IMR-90 (cell line): ENCODE measurements at regions not wholly inside any gene's neighbourhood (a gene's known extent, or its start where the extent isn't known, plus 50 kb on each side); places are given as distances from the start of the nearest gene placed in this dataset.

Experiments used
- ATAC-seq: fragments of 200-7000 bp; cut with Tn5 transposase; 2 replicates; pipeline ENCODE4 v1.9.1; 2020; ENCODE audit warnings: low read depth, mild to moderate bottlenecking, moderate library complexity
- BruUV-seq: library from RNA; stranded (reverse); fragments of 400-500 nt; replicated peaks from 2 replicates; lab custom pipeline; 2021; lab: Mats Ljungman, UMichigan
- CTCF ChIA-PET: fragments of 300-600 bp; formaldehyde crosslinking; extraction: SDS; loops from one replicate; lab custom pipeline; 2021; ENCODE audit warnings: antibody characterized with exemption; lab: Yijun Ruan, JAX
- POLR2A ChIA-PET: fragments of 300-600 bp; sonication (Branson Sonifier 250); formaldehyde crosslinking; loops from one replicate; lab custom pipeline; 2022; ENCODE audit warnings: antibody characterized with exemption; ENCODE audit not compliant: unreplicated experiment; lab: Charles Lee
- DNase-seq: peaks from one replicate; pipeline ENCODE4 v3.0.0; 2013
- H2AFZ ChIP-seq: replicated peaks from 2 replicates; pipeline ENCODE3; 2013; ENCODE audit warnings: low read length, mild to moderate bottlenecking; ENCODE audit not compliant: poor library complexity
- H2AK5ac ChIP-seq: 2 replicates; pipeline ENCODE4 v1.6.1; 2013; ENCODE audit warnings: low read depth, low read length, inconsistent platforms
- H2AK9ac ChIP-seq: replicated peaks from 2 replicates; pipeline ENCODE3; 2013; ENCODE audit warnings: mild to moderate bottlenecking, low read depth, low read length, moderate library complexity; ENCODE audit not compliant: poor library complexity
- H2BK120ac ChIP-seq: 2 replicates; pipeline ENCODE4 v1.6.1; 2013; ENCODE audit warnings: low read depth, low read length, inconsistent platforms
- H2BK15ac ChIP-seq: 3 replicates; pipeline ENCODE4 v1.6.1; 2013; ENCODE audit warnings: low read depth, low read length, inconsistent platforms
- H2BK20ac ChIP-seq: 2 replicates; pipeline ENCODE4 v1.6.1; 2013; ENCODE audit warnings: low read depth, mild to moderate bottlenecking, inconsistent platforms, low read length, moderate library complexity
- H2BK5ac ChIP-seq: 2 replicates; pipeline ENCODE4 v1.6.1; 2013; ENCODE audit warnings: mild to moderate bottlenecking, low read depth, low read length, inconsistent platforms; ENCODE audit not compliant: poor library complexity, severe bottlenecking
- H3K14ac ChIP-seq: replicated peaks from 2 replicates; pipeline ENCODE4 v1.6.1; 2013; ENCODE audit warnings: low read depth, low read length, inconsistent platforms
- H3K18ac ChIP-seq: 2 replicates; pipeline ENCODE4 v1.6.1; 2013; ENCODE audit warnings: low read depth, low read length, control low read depth
- H3K23ac ChIP-seq: 2 replicates; pipeline ENCODE4 v1.6.1; 2013; ENCODE audit warnings: low read depth, low read length, inconsistent platforms
- H3K27ac ChIP-seq: 2 replicates; pipeline ENCODE4 v1.5.1; 2013; ENCODE audit warnings: mild to moderate bottlenecking, control low read depth, low read length; ENCODE audit not compliant: insufficient read depth
- H3K27me3 ChIP-seq: 2 replicates; pipeline ENCODE4 v1.6.1; 2013; ENCODE audit warnings: low read length; ENCODE audit not compliant: control insufficient read depth, insufficient read depth
- H3K36me3 ChIP-seq: 2 replicates; pipeline ENCODE4 v1.6.1; 2013; ENCODE audit warnings: low read length, mixed read lengths; ENCODE audit not compliant: control insufficient read depth, insufficient read depth
- H3K4ac ChIP-seq: 2 replicates; pipeline ENCODE4 v1.6.1; 2013; ENCODE audit warnings: low read depth, low read length, inconsistent platforms
- H3K4me1 ChIP-seq: 2 replicates; pipeline ENCODE4 v1.6.1; 2013; ENCODE audit warnings: low read length, mixed read lengths; ENCODE audit not compliant: control insufficient read depth, insufficient read depth
- H3K4me2 ChIP-seq: 2 replicates; pipeline ENCODE4 v1.6.1; 2013; ENCODE audit warnings: low read depth, mild to moderate bottlenecking, control low read depth, low read length, moderate library complexity
- H3K4me3 ChIP-seq: 2 replicates; pipeline ENCODE4 v1.5.1; 2013; ENCODE audit warnings: low read depth, mild to moderate bottlenecking, control low read depth, low read length, moderate library complexity; ENCODE audit not compliant: insufficient read depth
- H3K56ac ChIP-seq: 2 replicates; pipeline ENCODE4 v1.6.1; 2013; ENCODE audit warnings: low read length, inconsistent platforms; ENCODE audit not compliant: insufficient read depth; ENCODE audit errors: extremely low read depth
- H3K79me1 ChIP-seq, 2 experiments: 2 replicates each; pipeline ENCODE4 v1.6.1; 2013; ENCODE audit warnings: low read length in 2 of 2, inconsistent platforms in 1 of 2, low read depth in 1 of 2
- H3K9ac ChIP-seq: 2 replicates; pipeline ENCODE4 v1.6.1; 2013; ENCODE audit warnings: low read depth, low read length, control low read depth
- H3K9me1 ChIP-seq: 2 replicates; pipeline ENCODE4 v1.6.1; 2013; ENCODE audit warnings: low read length, inconsistent platforms; ENCODE audit not compliant: insufficient read depth
- H3K9me3 ChIP-seq: 2 replicates; pipeline ENCODE4 v1.6.1; 2013; ENCODE audit warnings: low read length; ENCODE audit not compliant: control insufficient read depth, insufficient read depth
- H4K20me1 ChIP-seq: 2 replicates; pipeline ENCODE4 v1.6.1; 2013; ENCODE audit warnings: low read length, inconsistent platforms; ENCODE audit not compliant: insufficient read depth
- H4K5ac ChIP-seq: 2 replicates; pipeline ENCODE4 v1.6.1; 2013; ENCODE audit warnings: mild to moderate bottlenecking, low read depth, low read length, control low read depth
- H4K8ac ChIP-seq, 2 experiments: 2 replicates each; pipeline ENCODE4 v1.6.1; 2013; ENCODE audit warnings: low read depth in 2 of 2, low read length in 2 of 2, control low read depth in 1 of 2, inconsistent platforms in 1 of 2
- H4K91ac ChIP-seq: 2 replicates; pipeline ENCODE4 v1.6.1; 2013; ENCODE audit warnings: low read depth, low read length, inconsistent platforms; ENCODE audit not compliant: insufficient read depth
- CHD1 ChIP-seq: IDR thresholded peaks from 2 replicates; pipeline ENCODE4 v1.6.1; 2012; ENCODE audit warnings: low read depth, low read length, improper control_type of control experiment
- CTCF ChIP-seq: conservative IDR thresholded peaks from 2 replicates; pipeline ENCODE4 v1.5.1; 2012; ENCODE audit warnings: mild to moderate bottlenecking, low read depth, low read length, improper control_type of control experiment
- ELK1 ChIP-seq: fragments of 150-350 bp; IDR thresholded peaks from 2 replicates; pipeline ENCODE4 v1.6.1; 2016; ENCODE audit warnings: low read depth, mild to moderate bottlenecking, low read length, moderate library complexity, borderline replicate concordance
- FOS ChIP-seq: fragments of 150-350 bp; IDR thresholded peaks from 2 replicates; pipeline ENCODE4 v1.6.1; 2016; ENCODE audit warnings: low read depth, low read length
- MAFK ChIP-seq: IDR thresholded peaks from 2 replicates; pipeline ENCODE4 v1.6.1; 2012; ENCODE audit warnings: low read depth, low read length, improper control_type of control experiment
- MXI1 ChIP-seq: IDR thresholded peaks from 2 replicates; pipeline ENCODE4 v1.6.1; 2012; ENCODE audit warnings: low read depth, mild to moderate bottlenecking, low read length, moderate library complexity, borderline replicate concordance
- NFE2L2 ChIP-seq: fragments of 150-350 bp; IDR thresholded peaks from 2 replicates; pipeline ENCODE4 v1.6.1; 2016; ENCODE audit warnings: low read depth, mild to moderate bottlenecking, low read length
- POLR2A ChIP-seq: IDR thresholded peaks from 2 replicates; pipeline ENCODE4 v1.6.1; 2012; ENCODE audit warnings: mild to moderate bottlenecking, low read depth, low read length
- RAD21 ChIP-seq: IDR thresholded peaks from 2 replicates; pipeline ENCODE4 v1.6.1; 2012; ENCODE audit warnings: low read length, improper control_type of control experiment
- RCOR1 ChIP-seq: IDR thresholded peaks from 2 replicates; pipeline ENCODE4 v1.6.1; 2012; ENCODE audit warnings: mild to moderate bottlenecking, low read length, improper control_type of control experiment; ENCODE audit not compliant: insufficient replicate concordance
- RFX5 ChIP-seq: IDR thresholded peaks from 2 replicates; pipeline ENCODE4 v1.8.0; 2012; ENCODE audit warnings: low read depth, mild to moderate bottlenecking, low read length, moderate library complexity
- SMC3 ChIP-seq: fragments of 150-350 bp; IDR thresholded peaks from 2 replicates; pipeline ENCODE4 v1.6.1; 2016; ENCODE audit warnings: low read depth, mild to moderate bottlenecking, antibody characterized with exemption, low read length, moderate library complexity
- WGBS, 2 experiments: methylation state at CpG; one replicate each; pipeline versions ENCODE4 v1.1.5 to v1.1.7; 2013; ENCODE audit warnings: missing lambda C conversion rate in 2 of 2; ENCODE audit not compliant: insufficient read length in 1 of 2; ENCODE audit errors: extremely low coverage in 2 of 2; 5-methylcytosine and 5-hydroxymethylcytosine counted together
- dilution Hi-C: fragments of 300-500 bp; cut with HindIII; formaldehyde crosslinking; loops from one replicate; pipeline ENCODE4 v1.14.3; 2018; ENCODE audit warnings: low sequenced_read_pairs; ENCODE audit not compliant: unreplicated experiment
- in situ Hi-C: fragments of 300-500 bp; cut with MboI; formaldehyde crosslinking; loops from 3 replicates; pipeline ENCODE4 v1.14.3; 2019; ENCODE audit warnings: low sequenced_read_pairs, inconsistent platforms, mixed read lengths
- intact Hi-C: fragments of 100-400 bp; cut with micrococcal nuclease; formaldehyde crosslinking; loops from 2 replicates; pipeline ENCODE4 v1.10.0; 2022

GRCh38 chr4:113845138-113845537 is 83.6 kb upstream of the CAMK2D start:
- H3K4me2 ChIP-seq, result no peak overlapping the region
- no TSS peak for BruUV-seq
- H3K14ac ChIP-seq, result no peak overlapping the region
- no CpG with 5 or more reads among the region's 5 CpGs for WGBS, 2 experiments
- H3K27me3 ChIP-seq, result no peaks in the 10 kb centered on the region
- no peak overlapping the region for H4K91ac ChIP-seq
- DNase-seq, result no peak
- no peak overlapping the region for H3K4me3 ChIP-seq
- H3K9ac ChIP-seq, result no peak overlapping the region
- H2BK20ac ChIP-seq, result no peak overlapping the region
- H3K9me1 ChIP-seq, result peaks cover 3% of the 10 kb centered on the region
- in situ Hi-C loops (no loop called here), dilution Hi-C loops (no loop called here), intact Hi-C loops (no loop called here)
- H3K79me1 ChIP-seq, result no peaks in the 10 kb centered on the region
- no peak overlapping the region for H3K4ac ChIP-seq
- H3K9me3 ChIP-seq, result no peaks in the 10 kb centered on the region
- no peak for ATAC-seq
- H2AK9ac ChIP-seq, result no peak overlapping the region
- no peak overlapping the region for H2AK5ac ChIP-seq
- no peak overlapping the region for H2AFZ ChIP-seq
- no peak overlapping the region for H4K8ac ChIP-seq
- H3K4me1 ChIP-seq, result peaks cover 4% of the 10 kb centered on the region; the same call in 1 of the 2 replicates
- H3K23ac ChIP-seq, result no peak overlapping the region
- H3K27ac ChIP-seq, result no peak overlapping the region
- H2BK15ac ChIP-seq, result no peak overlapping the region
- ChIA-PET POLR2A (no interaction called here), CTCF (no interaction called here)
- no peak overlapping the region for H3K18ac ChIP-seq
- H3K36me3 ChIP-seq, result no peaks in the 10 kb centered on the region; the same call in 1 of the 2 replicates
- no peak overlapping the region for H2BK120ac ChIP-seq
- H2BK5ac ChIP-seq, result no peak overlapping the region
- no peak overlapping the region for H3K56ac ChIP-seq
- no peaks in the 10 kb centered on the region for H4K20me1 ChIP-seq
- no peak overlapping the region for H4K5ac ChIP-seq
- TF ChIP-seq FOS (no peak), ELK1 (no peak), MAFK (no peak), NFE2L2 (no peak), CHD1 (no peak), CTCF (no peak), SMC3 (no peak), RCOR1 (no peak), POLR2A (no peak), MXI1 (no peak), RAD21 (no peak), RFX5 (no peak)
